Transverse colon (tissue), 4 donors: ENCODE measurements at regions not wholly inside any gene's neighbourhood (a gene's known extent, or its start where the extent isn't known, plus 50 kb on each side); places are given as distances from the start of the nearest gene placed in this dataset.

Experiments
- CTCF ChIP-seq, 5 experiments: fragments of 200-600 bp in 3 of 5; fragments of 450-650 bp in 2 of 5; sonication (generic) in 3 of 5; IDR thresholded peaks; 1 replicate in 2 of 5; 2 replicates in 3 of 5; pipeline ENCODE4 v1.5.1; 2016 to 2017; ENCODE audit warnings: antibody characterized with exemption in 5 of 5, inconsistent platforms in 3 of 5, mild to moderate bottlenecking in 2 of 5, moderate library complexity in 1 of 5
- POLR2AphosphoS5 ChIP-seq, 3 donors: sonication (generic); formaldehyde crosslinking; IDR thresholded peaks; one replicate each; pipeline ENCODE4 v1.6.1; 2016; ENCODE audit warnings: antibody characterized with exemption in 3 of 3

- TF ChIP-seq CTCF (IDR thresholded peaks at IDR 0.05): no peak
- TF ChIP-seq POLR2AphosphoS5 (IDR thresholded peaks at IDR 0.05): no peak
Observed at GRCh38 chr3:124354150-124354549, 362.2 kb upstream of the ROPN1 start.
